GM21423 (cell line): ENCODE measurements at regions not wholly inside any gene's neighbourhood (a gene's known extent, or its start where the extent isn't known, plus 50 kb on each side); places are given as distances from the start of the nearest gene placed in this dataset.
"Not testable (repeated sequence)": the region's sequence is repeated elsewhere in the genome, so short reads cannot be mapped to it uniquely, and the experiment has no call there.

Experiments
- ATAC-seq: cut with Tn5 transposase; IDR thresholded peaks from one replicate; pipeline ENCODE4 v1.9.1; 2021; ENCODE audit warnings: mild to moderate bottlenecking, moderate library complexity; ENCODE audit not compliant: unreplicated experiment

DNA sequence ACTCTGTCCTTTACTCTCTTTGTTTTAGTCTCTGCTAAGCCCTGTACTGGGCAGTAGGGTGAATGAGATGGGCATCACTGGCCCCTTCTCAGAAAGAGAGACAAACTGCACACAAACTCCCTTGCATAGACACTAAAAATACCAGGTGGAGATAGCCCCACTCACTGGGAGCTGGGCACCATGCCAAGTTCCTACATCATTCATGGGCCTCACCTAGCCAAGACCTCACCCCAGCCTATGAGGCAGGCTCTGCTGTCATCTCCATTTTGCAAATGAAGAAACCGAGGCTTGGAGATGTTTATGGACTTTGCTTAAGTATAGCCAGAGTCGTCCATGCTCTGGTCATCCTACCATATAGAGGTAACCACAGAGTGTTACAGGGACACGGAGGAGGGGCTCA lies 499.8 kb upstream of the CDH11 start:
- no peak for ATAC-seq

DNA sequence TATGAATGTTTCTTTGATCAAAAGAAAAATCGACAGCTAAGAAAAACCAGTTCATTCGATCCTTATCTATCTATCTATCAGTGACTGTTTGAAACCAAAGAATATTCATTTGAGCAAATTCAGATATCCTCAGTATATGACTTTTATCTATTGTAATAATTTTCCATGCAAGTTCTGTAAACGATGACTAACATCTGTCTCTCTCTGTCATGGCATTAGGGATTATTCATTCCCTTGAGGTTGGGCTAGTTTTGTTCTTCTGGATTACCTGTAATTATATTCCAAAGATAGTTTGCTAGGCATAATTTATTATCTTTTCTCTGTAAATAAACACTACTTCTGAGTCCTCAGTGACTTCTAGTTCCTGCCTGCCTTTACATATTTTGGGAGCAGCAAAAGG lies 497.7 kb upstream of the CDH11 start:
- ATAC-seq = no peak

DNA sequence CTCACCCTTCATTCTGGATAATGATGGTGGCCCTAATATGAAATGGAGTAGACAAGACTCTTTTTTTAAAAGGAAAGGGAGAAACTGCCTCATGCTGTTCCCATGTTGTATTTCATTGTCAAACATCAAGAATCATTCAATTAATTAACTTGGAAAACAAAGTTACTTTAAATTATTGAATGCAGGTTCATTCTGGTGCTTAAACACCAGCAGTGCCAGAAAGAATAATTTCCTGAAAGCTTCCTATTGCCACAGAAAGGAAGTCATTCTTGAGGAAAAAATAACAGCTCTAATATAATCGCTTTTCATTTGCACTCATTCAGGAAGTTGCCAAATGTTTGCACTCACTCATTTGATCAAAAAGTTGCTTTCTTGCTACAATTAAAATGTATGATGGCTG lies 497.1 kb upstream of the CDH11 start:
- ATAC-seq = no peak

DNA sequence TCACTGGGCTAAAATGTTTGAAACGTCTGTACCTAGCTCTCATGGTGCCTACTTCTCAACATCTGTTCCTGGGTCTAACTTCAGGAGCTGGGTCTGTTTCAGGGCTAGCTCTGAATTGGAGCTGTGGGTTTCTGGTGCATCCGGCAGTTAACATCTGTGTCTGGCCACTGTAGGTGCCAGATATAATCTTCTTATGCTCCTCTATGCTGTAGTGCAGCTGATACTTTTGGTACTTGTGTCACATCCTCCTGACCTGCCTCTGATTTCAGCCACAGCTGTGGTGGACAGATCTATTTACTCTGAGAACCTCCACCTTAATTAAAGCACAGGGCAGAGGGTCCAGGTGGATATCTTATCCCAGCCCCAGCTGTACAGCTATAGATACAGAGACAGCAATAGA lies 496.5 kb upstream of the CDH11 start:
- ATAC-seq = no peak

DNA sequence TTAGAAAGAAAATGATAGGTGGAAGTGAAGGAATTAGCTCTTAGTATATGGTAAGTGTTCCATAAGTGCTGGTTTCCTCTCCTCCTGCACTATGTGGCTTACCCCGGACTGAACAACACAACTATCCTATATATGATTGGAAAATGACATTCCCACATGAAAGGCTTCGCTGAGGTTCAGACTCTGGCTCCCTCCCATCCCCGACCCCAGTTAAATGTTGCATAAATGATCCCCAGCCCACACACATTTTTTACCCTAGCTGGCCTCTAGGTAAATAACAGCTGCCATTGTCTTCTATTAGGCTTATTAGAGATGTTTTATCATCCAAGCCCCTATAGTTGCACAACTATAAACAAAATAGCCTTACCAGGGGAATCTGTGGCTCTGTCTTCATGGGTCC lies 495.6 kb upstream of the CDH11 start:
- no peak for ATAC-seq

DNA sequence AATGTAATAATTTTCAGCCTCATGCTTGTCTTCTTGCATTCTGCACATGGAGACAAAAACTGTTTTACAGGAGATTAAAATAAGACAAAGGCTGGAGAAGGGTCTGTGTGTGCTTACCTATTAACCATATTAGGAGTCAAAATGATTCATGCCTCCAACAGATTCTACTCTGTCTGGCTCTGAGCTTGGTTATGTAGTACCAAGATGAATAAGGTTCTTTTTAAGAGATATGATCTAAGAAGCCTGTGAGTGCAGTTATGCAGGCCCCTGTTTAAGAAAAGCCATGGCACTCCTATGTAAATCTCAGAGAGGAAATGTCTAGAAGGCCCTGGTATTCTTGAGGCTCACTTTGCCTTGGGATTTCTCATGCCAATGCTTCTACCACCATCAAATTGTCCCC lies 486.6 kb upstream of the CDH11 start:
- no peak for ATAC-seq

DNA sequence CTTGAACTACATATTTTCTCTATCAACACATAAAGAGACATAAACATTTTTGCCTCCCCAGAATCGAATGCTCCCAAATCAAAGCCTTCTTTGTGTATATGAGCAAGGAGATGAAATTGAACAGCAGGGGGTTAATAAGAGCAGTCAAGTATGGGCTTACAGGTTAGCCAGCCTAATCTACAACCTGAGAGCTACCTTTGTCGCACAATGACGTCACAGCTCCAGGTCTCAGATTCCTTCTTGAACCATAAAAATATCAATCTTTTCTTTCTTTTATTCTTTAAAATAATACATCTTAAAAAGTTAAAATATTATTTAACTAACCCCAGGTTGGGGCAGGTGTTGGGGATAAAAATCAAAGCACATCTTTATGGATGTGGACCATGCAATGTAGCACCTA lies 482.9 kb upstream of the CDH11 start:
- ATAC-seq = no peak

DNA sequence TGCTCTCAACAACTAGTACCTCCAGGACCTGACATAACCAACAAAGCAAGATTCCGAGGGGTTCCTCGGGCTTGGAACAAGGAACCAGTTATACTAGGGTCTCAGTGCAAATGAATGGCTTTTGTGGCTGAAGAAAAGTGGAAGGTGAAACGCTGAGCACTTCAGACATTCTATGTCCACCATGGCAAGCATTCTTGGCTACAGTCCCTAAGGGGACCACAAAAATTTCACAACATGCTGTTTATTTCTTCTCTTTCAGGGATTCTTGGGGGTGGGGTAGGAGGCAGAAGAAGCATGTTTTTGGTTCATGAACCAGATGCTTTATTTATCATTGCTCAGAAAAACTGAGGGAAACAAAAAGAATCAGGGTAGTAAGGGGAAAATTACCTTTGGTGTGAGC lies 479.9 kb upstream of the CDH11 start:
- no peak for ATAC-seq

DNA sequence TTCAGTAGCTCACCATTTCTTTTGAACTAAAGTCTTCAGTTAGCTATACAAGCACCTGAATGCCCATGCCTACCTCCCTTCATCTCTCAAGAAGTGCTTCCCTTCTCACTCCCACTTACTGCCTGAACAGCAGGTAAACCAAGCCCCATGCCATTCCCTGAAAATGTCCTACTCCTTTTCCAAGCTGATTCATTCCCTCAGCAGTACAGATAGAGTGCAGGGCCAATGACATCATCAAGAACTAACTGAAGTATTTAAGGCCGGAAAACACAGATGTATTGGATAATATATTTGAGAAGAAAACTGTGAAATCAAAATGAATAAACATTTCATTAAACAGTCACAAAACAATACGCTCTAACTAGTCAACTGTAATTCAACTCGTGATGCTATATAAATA lies 478.8 kb upstream of the CDH11 start:
- no peak for ATAC-seq

DNA sequence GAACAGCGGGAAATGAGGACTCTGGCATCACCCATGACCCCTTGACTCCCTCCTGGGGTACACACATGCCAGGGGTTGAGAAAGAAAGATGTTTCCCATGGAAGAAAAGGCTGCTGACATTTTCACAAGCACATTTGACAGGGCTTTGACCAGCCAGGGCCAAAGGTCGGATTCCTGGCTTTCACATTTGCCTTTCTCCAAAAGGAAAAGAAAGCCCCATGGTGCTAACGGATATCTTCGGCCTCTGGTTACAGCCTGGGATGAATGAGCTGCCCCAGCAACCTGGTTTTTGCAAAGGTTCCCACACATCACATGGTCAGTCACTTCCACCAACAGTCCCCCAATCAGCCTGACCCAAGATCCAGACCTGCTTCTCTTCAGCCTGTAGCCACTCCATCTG lies 478.2 kb upstream of the CDH11 start:
- no peak for ATAC-seq

DNA sequence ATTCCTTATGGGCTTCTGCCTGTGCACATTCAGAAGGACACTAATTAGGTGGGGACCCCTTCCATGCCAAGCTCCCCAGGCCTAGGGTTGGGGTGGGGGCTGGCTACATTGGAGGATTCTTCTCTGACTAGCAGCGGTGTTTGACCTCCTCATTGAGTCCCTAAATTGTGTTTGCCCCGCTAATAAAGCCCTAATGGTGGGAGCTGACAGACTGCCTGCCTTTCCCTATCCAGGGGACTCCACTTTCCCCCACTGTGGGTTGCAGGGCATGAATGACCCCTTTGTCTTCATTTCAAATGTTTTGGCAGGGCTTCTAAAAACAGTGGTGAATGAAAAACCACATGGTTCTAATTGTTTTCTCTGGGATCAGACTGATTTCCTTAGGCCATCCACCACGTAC lies 476.8 kb upstream of the CDH11 start:
- no peak for ATAC-seq

DNA sequence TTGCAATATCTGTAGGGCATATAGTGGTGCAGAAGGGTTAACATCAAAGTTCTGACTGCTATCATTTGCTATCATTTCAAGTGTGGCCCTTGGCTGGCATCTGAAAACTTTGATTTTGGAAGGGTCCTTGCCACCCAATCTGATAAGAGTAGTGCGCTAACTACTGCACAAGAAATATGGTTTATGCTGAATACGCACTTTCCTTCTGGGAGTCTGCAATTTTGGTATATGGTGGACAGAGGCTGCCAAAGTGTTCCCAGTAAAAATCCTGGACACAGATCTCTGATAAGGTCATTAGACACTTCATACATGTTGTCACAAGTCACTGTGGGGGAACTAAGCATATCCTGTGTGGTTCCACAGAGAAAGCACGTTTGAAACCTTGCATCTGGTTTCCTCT lies 461.6 kb upstream of the CDH11 start:
- ATAC-seq = no peak

DNA sequence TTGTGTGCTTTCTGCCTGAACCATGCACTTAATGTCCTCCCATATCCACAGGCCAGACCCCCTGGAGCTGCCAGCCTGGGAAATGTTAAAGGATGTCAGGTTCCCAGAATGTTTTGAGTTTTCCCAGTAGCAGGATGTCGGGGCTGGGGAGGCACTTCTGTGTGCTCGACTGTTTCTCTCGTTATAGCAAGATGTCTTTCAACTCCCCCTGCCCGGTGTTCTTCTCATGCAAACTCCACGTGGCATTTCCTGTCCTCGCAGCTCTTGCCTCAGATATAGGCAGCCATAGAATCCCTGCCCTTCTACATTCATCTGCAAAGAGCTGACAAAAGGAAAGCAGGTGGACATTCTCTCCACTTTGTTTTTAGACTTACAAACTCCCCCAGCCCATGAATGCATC lies 457.2 kb upstream of the CDH11 start:
- ATAC-seq = no peak

DNA sequence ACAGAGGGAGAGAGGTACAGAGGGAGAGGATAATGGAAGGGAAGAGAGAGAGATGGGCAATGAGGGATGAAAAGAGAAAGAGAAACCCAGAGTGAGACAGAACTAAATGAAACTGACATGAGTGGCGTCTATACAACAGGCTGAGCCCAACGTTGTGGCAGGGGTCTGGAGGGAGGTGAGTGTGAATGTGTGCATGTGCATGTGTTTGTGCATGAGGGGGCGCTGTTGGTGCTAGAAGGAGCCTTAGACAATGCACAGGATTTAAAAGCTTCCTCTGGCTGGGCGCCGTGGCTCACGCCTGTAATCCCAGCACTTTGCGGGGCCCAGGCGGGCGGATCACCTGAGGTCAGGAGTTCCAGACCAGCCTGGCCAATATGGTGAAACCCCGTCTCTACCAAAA lies 454.8 kb upstream of the CDH11 start:
- ATAC-seq = no peak

DNA sequence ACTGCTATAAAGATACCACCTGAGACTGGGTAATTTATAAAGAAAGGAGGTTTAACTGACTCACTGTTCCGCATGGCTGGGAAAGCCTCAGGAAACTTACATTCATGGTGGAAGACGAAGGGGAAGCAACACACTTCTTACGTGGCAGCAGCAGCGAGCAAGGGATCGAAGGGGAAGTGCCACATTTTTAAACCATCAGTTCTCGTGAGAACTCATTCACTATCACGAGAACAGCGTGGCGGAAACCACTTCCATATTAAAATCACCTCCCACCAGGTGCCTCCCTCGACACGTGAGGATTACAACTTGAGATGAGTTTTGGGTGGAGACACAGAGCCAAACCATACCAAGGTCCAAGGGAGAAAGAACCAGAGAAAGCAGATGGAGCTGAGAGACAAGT lies 454.3 kb upstream of the CDH11 start:
- no peak for ATAC-seq

DNA sequence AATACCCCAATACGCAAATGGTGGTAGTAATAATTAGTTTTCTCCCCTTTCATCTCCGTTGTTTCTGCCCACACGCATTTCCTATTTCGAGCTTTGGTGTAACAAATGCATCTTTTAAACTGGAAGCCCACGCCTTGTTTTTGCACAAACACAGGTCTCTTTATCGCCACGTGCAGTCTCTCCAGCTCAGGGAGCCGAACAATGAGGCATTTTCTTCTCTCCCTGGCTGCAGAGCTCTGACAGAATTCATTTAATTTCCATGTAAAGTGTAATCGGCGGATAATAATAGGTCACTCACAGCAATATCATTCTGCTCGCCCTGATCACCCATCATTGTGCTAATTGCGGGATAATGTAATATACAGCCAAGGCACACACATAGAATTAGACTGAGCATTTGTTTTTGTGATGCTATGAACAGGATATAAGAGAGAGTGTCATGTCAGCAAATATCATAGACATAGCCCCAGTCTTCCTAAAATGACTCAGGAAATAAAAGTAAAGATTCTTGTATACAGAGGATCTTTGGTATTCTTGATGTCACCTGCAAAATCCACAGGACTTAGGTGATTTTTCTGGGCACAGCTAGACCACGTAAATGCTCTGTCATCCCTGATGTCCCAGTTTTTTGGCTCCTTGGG lies 452.6 kb upstream of the CDH11 start:
- no peak for ATAC-seq

DNA sequence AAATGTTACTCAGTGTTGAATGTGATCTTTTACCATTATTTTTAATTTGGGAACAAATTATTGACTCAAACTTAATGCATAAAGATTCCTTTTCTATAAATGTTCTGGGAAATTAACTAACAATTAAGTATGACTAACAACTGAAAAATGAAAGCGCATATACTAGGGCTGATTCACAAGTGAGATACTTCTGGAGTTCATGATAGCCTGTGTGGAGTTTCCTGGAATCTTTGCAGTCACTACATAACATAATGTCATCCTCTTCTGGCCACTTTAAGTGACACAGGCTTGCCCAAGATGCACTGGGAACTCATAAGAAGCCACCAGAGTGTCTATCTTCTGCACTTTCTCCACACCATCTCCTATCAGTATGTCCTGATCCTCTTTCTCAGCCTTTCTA lies 450.3 kb upstream of the CDH11 start:
- no peak for ATAC-seq

DNA sequence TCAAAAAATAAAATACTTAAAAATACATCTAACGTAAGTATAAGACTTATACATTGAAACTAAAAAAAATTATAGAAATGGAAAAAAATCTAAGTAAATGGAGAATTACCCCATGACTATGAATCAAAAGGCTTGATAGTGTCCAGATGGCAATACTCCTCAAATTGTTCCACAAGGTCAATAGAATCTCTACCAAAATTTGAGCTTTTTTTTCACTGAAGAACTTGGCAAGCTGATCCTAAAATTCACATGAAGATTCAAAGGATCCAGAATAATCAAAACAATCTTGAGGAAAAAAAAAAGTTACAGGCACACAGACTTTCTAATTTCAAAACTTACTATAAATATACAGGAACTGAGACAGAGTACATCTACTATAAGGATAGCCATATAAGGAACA lies 448.4 kb upstream of the CDH11 start:
- no peak for ATAC-seq

DNA sequence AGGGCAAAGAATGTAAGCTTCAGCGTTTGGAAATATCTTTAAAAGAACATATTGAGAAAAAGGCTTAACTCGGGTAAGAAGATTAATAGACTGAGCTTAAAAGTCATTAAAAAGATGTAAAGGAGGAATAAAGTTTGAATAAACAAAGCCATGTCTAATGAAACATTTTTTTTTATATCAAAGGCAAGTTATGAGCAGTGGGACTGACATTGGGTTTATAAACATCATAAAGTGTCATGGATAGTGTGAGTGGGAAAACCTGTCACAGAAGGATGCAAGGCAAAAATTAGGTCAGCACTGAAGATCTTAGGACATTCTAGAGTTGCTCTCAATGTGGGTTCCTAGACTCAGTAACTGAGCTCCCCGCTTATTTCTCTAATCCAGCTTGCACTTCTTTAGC lies 438.0 kb upstream of the CDH11 start:
- no peak for ATAC-seq

DNA sequence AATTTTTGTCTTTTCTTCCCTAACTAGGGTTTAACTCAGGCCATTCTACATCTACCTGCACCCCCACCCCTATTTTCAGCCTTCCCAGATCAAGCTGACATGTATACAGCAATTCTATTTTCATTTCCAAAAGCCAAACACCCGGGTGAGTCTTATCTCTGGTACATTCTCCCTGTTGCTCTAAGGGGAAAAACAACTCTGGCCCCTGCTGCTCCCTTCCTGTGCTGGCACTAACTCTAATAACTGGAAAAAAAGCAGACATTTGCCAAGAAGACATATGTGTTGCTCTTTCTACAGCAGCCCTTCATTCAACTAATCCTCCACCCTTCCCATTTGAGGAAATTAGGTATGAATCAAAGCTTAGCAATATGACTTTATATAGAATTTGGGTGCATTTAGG lies 427.8 kb upstream of the CDH11 start:
- not testable (repeated sequence) for ATAC-seq

DNA sequence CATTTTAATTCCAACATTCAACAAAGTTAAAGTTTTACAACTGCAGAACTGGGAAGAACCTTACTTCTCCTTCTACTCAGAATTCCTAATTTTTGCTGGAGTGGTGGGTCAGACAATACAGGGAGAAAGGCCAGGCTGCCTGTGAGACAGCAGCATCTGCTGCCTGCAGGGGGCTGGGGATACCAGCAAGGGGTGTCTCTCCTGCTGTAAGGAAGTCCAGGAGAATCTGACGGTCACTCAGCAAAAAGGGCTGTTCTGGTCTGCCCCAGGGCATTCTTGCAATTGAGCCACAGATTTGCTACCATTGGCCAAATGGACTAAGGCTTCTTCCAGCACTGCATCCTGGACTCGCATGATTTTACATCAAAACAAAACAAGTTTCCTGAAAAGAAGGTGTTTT lies 426.6 kb upstream of the CDH11 start:
- no peak for ATAC-seq

DNA sequence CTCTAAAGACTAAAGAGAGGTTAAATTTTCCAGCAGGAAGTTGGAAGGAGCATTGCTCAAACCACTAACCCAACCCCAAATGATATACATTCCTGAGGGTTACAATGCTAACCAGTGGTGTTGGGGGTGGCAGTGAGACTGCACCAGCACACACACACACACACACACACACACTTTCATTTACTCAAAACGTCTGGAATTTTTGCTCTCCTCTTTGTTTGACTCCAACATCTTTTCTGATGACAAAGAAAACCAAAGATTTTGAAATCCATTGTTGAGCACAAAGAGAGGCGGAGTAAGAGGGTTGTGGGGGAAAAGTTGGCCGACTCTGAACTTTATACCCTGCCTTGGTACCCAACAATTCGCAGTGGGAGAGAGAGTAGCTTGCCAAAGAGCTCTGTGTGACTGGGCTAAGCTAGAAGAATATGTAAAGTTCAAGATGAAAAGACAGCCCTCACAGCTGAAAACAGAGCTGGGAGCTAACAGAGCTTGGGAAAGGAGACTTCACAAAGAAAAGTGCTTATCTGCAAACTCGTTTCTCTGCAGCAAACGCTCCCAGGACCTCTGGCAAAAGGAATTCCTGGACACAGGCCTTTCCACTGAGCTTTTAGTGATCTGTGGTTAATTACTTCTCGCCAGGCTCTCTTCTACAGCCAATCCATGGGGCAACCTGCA lies 426.0 kb upstream of the CDH11 start:
- no peak for ATAC-seq

DNA sequence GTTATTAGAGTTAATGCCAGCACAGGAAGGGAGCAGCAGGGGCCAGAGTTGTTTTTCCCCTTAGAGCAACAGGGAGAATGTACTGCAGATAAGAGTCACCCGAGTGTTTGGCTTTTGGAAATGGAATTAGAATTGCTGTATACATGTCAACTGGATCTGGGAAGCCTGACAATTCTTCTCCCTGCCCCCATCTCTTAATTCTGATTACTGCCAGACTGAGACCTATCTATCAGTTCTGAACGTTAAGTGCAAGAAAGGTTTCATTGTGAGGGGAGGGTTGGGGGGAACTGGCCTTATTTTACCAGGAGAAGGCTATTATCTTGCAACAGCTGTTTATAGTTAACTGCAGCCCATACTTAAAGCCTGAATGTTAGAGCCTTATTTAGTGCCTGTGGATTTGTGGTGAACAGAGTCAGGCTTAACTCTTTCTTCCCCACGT lies 424.5 kb upstream of the CDH11 start:
- no peak for ATAC-seq
